T-helper 2 cell treated with Interferon-gamma antibody and Interleukin-4, amounts not matched to agents 100 ng/mL and 5 ng/mL, for 36 hours (primary cell): ENCODE measurements at regions not wholly inside any gene's neighbourhood (a gene's known extent, or its start where the extent isn't known, plus 50 kb on each side); places are given as distances from the start of the nearest gene placed in this dataset.

ENCODE experiments used
- intact Hi-C: fragments of 100-400 bp; cut with micrococcal nuclease; formaldehyde crosslinking; loops from one replicate; pipeline ENCODE4 v1.15.1; 2023

DNA sequence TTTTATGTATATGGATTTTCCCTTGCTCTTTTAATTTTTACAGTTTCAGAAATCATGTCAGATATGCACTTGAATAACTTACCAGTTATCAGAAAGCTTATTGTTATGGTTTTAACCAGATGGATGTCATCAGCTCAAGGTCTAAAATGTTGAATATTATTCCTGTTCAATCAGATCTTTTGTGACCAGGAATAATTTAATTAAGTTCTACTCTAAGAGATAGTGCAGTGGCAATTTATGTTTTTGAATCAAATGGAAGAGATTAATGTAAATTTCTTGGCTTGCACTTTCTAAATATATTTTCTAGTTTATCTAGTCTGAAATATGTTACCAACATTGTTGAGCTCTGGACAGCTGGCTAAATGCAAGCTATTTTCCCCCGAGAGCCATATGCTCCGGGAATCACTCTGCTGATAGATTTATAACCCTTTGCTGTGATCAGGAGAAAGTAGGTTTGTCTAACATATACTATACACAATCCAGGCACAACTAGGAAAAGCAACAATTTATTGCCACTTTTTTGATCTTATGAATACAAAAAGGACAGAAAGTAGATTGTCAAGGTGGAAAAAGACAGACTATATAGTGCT, 76.8 kb upstream of the CD96 start:
- intact Hi-C loops, result no loop called here

DNA sequence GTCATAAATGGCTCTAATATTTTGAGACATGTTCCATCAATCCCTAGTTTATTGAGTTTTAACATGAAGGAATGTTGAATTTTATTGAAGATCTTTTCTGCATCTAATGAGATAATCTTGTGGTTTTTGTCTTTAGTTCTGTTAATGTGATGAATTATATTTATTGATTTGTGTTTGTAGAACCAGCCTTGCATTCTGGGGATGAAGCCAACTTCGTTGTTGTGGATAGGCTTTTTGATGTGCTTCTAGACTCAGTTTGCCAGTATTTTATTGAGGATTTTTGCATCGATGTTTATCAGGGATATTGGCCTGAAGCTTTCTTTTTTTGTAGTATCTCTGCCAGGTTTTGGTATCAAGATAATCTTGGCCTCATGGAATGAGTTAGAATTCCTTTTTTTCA, 72.0 kb upstream of the CD96 start:
- intact Hi-C loops, result no loop called here

DNA sequence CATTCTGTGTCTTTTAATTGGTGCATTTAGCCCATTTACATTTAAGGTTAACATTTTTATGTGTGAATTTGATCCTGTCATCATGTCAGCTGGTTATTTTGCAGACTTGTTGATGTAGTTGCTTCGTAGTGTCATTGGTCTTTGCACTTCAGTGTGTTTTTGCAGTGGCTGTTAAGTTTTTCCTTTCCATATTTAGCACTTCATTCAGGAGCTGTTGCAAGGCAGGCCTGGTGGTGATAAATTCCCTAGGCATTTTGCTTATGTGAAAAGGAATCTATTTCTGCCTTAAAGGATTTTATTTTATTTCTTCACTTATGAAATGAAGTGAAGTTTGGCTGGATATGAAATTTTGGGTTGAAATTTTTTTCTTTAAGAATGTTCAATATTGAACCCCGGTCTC, 70.2 kb upstream of the CD96 start:
- intact Hi-C loops, result no loop called here

GRCh38 chr3:111472556-111472955, 69.4 kb upstream of the CD96 start:
- intact Hi-C loops, result no loop called here

DNA sequence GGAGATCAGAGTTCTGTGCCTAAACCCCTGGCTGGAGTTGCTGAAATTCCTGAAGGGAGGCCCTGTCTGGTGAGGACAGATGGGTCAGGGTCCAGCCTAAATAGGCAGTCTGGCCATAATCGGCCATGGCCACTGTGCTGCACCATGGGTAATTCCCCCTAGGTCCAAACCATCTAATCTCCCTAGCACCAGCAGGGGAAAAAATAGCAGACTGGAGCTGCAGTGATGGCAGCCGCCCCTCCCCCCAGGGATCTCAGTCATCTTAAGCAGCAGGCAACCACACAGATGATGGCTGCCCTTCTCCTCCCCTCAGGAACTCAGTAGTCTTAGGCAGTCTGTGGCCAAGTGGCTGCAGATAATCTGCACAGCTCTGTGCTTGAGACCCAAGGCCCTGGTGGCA, 68.4 kb upstream of the CD96 start:
- intact Hi-C loops, result no loop called here

DNA sequence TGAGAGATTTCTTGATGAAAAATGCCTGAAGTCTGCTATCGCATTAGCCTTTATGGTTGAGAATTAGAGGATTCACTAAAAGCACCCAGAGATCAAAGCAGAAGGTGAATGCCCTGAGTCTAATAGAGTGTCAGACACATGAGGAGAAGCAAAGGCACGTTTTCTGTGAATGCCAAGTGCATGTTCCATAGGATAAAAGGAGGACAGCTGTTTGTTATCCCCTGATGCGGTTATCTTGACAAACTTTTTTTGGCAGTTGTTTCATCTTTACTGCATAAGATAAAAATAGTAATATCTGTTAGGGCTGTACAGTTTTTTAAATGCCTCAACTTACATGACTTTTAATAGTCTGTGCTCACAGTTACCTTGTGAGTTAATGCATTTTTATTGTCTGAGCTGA, 65.3 kb upstream of the CD96 start:
- intact Hi-C loops, result no loop called here

GRCh38 chr3:111480091-111480490, 61.9 kb upstream of the CD96 start:
- intact Hi-C loops, result no loop called here

- intact Hi-C loops, result no loop called here
These were observed 60.4 kb upstream of the CD96 start for GRCh38 chr3:111481551-111481950.

GRCh38 chr3:111482574-111482973, 59.4 kb upstream of the CD96 start:
- intact Hi-C loops, result no loop called here

DNA sequence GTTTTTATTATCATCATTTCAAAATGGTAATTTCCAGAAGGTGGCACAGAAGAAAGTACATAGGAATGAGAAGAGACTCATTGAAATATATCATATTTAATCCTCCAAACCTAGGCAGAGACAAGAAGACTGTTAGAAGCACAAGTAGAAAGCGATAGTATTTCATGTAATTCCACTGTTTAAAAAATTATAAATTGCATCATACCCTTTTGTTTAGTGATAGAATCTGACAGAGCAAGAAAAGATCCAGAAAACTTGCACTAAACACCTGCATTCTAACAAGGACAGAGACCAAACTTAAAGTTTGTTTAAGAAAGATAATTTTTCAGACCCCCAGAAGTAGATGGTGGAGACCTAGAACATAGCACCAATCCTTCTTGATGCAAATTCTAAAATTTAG, 56.9 kb upstream of the CD96 start:
- intact Hi-C loops, result no loop called here
